Transverse colon (tissue), 4 donors: ENCODE measurements at regions not wholly inside any gene's neighbourhood (a gene's known extent, or its start where the extent isn't known, plus 50 kb on each side); places are given as distances from the start of the nearest gene placed in this dataset.

ENCODE experiments used
- DNase-seq: peaks from one replicate; pipeline ENCODE4 v3.0.0-alpha.2; 2019
- H3K27ac ChIP-seq, 4 donors: fragments of 200-600 bp; sonication (generic); 2 replicates each; pipeline ENCODE4 v1.5.1; 2016 to 2018; ENCODE audit warnings: inconsistent platforms in 4 of 4
- H3K27me3 ChIP-seq: fragments of 200-600 bp; sonication (generic); 2 replicates; pipeline ENCODE4 v1.5.1; 2017; ENCODE audit warnings: inconsistent platforms
- H3K36me3 ChIP-seq, 4 donors: fragments of 200-600 bp; sonication (generic); 2 replicates each; pipeline ENCODE4 v1.5.1; 2017 to 2019; ENCODE audit warnings: inconsistent platforms in 4 of 4
- H3K4me1 ChIP-seq, 4 donors: fragments of 200-600 bp; sonication (generic); 2 replicates each; pipeline ENCODE4 v1.5.1; 2017 to 2020; ENCODE audit warnings: inconsistent platforms in 4 of 4
- H3K4me3 ChIP-seq, 4 donors: fragments of 200-600 bp; sonication (generic); 1 replicate in 1 of 4; 2 replicates in 3 of 4; pipeline versions ENCODE4 v1.5.1 to v1.6.1; 2017 to 2019; ENCODE audit warnings: inconsistent platforms in 4 of 4
- H3K9me3 ChIP-seq, 2 donors: fragments of 200-600 bp; sonication (generic); 2 replicates each; pipeline ENCODE4 v1.5.1; 2017 to 2019; ENCODE audit warnings: inconsistent platforms in 2 of 2
- CTCF ChIP-seq, 5 experiments: fragments of 200-600 bp in 3 of 5; fragments of 450-650 bp in 2 of 5; sonication (generic) in 3 of 5; IDR thresholded peaks; 1 replicate in 2 of 5; 2 replicates in 3 of 5; pipeline ENCODE4 v1.5.1; 2016 to 2017; ENCODE audit warnings: antibody characterized with exemption in 5 of 5, inconsistent platforms in 3 of 5, mild to moderate bottlenecking in 2 of 5, moderate library complexity in 1 of 5
- EP300 ChIP-seq: sonication (generic); formaldehyde crosslinking; IDR thresholded peaks from one replicate; pipeline ENCODE4 v1.6.1; 2017; ENCODE audit warnings: antibody characterized with exemption, low read depth
- POLR2A ChIP-seq: fragments of 450-650 bp; IDR thresholded peaks from one replicate; pipeline ENCODE4 v1.6.1; 2016; ENCODE audit warnings: antibody characterized with exemption, mild to moderate bottlenecking, moderate library complexity
- POLR2AphosphoS5 ChIP-seq, 3 donors: sonication (generic); formaldehyde crosslinking; IDR thresholded peaks; one replicate each; pipeline ENCODE4 v1.6.1; 2016; ENCODE audit warnings: antibody characterized with exemption in 3 of 3
- whole genome bisulfite sequencing, 2 donors: methylation state at CpG; one replicate each; pipeline ENCODE4 v1.1.5; 2018; ENCODE audit warnings: low coverage in 1 of 2; 5-methylcytosine and 5-hydroxymethylcytosine counted together
- in situ Hi-C, 4 donors: fragments of 200-750 bp; cut with MboI; loops; one replicate each; pipeline versions ENCODE4 v1.15.0 to v1.15.1; 2017; ENCODE audit warnings: low sequenced_read_pairs in 3 of 4, low pct_ligation_motif_present in 1 of 4, low pct_unique_long_range_greater_than_20kb in 1 of 4
- intact Hi-C: fragments of 100-400 bp; cut with DNase I; formaldehyde crosslinking; loops from one replicate; pipeline ENCODE4 v1.15.1; 2023; ENCODE audit warnings: low total_unique reads

GRCh38 chr12:125193376-125194152 is 128.3 kb downstream of the AACS start:
- no peak for TF ChIP-seq EP300
- TF ChIP-seq POLR2A, result no peak
- TF ChIP-seq POLR2AphosphoS5 (IDR thresholded peaks at IDR 0.05), result no peak
- TF ChIP-seq CTCF (IDR thresholded peaks at IDR 0.05), result no peak
- in situ Hi-C loops (no loop called here), intact Hi-C loops (loop anchor here (5.0 kb wide), 1 partner anchor 1414 kb away; no protein-coding TSS in a partner anchor)
- H3K27ac ChIP-seq, result no peak overlapping the region
- H3K4me1 ChIP-seq, result no peaks in the 10 kb centered on the region
- no peak overlapping the region for H3K4me3 ChIP-seq
- 50 to 71% methylated on average over 2 to 6 of the region's 6 CpGs for WGBS, 2 donors
- no peaks in the 10 kb centered on the region for H3K36me3 ChIP-seq
- no peak for DNase-seq
- peaks cover 70% of the 10 kb centered on the region for H3K27me3 ChIP-seq
- H3K9me3 ChIP-seq, result no peaks in the 10 kb centered on the region

- TF ChIP-seq EP300, result no peak
- no peak for TF ChIP-seq CTCF (IDR thresholded peaks at IDR 0.05)
- no peak for TF ChIP-seq POLR2A
- TF ChIP-seq POLR2AphosphoS5 (IDR thresholded peaks at IDR 0.05), result no peak
- Histone ChIP-seq H3K4me1 (no peaks in the 10 kb centered on the region), H3K27me3 (peaks cover 65% of the 10 kb centered on the region), H3K27ac (no peak overlapping the region), H3K4me3 (no peak overlapping the region), H3K9me3 (no peaks in the 10 kb centered on the region), H3K36me3 (no peaks in the 10 kb centered on the region)
- DNase-seq, result no peak
- 0 to 12% methylated on average over 1 to 19 of the region's 19 CpGs for WGBS, 2 donors
- in situ Hi-C loops, result no loop called here
- intact Hi-C loops, result loop anchor here (5.0 kb wide), 1 partner anchor 1413 kb away; no protein-coding TSS in a partner anchor
These were observed 129.0 kb downstream of the AACS start for GRCh38 chr12:125194163-125194773.

- H3K4me1 ChIP-seq, result no peaks in the 10 kb centered on the region
- no peaks in the 10 kb centered on the region for H3K9me3 ChIP-seq
- in situ Hi-C loops (no loop called here), intact Hi-C loops (loop anchor here (5.0 kb wide), 1 partner anchor 1412 kb away; no protein-coding TSS in a partner anchor)
- DNase-seq, result no peak
- H3K27me3 ChIP-seq, result peaks cover 62% of the 10 kb centered on the region
- H3K4me3 ChIP-seq, result no peak overlapping the region
- H3K36me3 ChIP-seq, result no peaks in the 10 kb centered on the region
- TF ChIP-seq POLR2A, result no peak
- TF ChIP-seq CTCF (IDR thresholded peaks at IDR 0.05), result no peak
- TF ChIP-seq EP300, result no peak
- no peak for TF ChIP-seq POLR2AphosphoS5 (IDR thresholded peaks at IDR 0.05)
- WGBS, 2 donors, result 40 to 44% methylated on average over 6 to 8 of the region's 8 CpGs
- H3K27ac ChIP-seq, result no peak overlapping the region
These were observed 129.8 kb downstream of the AACS start for GRCh38 chr12:125194987-125195386.

- in situ Hi-C loops (no loop called here), intact Hi-C loops (no loop called here)
- H3K27ac ChIP-seq, result no peak overlapping the region
- no peaks in the 10 kb centered on the region for H3K36me3 ChIP-seq
- peaks cover 58% of the 10 kb centered on the region for H3K27me3 ChIP-seq
- H3K4me3 ChIP-seq, result no peak overlapping the region
- no peaks in the 10 kb centered on the region for H3K4me1 ChIP-seq
- no peak for TF ChIP-seq CTCF (IDR thresholded peaks at IDR 0.05)
- TF ChIP-seq POLR2AphosphoS5 (IDR thresholded peaks at IDR 0.05), result no peak
- TF ChIP-seq POLR2A, result no peak
- TF ChIP-seq EP300, result no peak
- H3K9me3 ChIP-seq, result no peaks in the 10 kb centered on the region
- WGBS, 2 donors, result 77 to 79% methylated on average over 4 of the region's 4 CpGs
- no peak for DNase-seq
These were observed 132.1 kb downstream of the AACS start for GRCh38 chr12:125197326-125197725.
